ENCODE measurements at regions not wholly inside any gene's neighbourhood (a gene's known extent, or its start where the extent isn't known, plus 50 kb on each side); places are given as distances from the start of the nearest gene placed in this dataset.
"Not testable (repeated sequence)": the region's sequence is repeated elsewhere in the genome, so short reads cannot be mapped to it uniquely, and the experiment has no call there.

- CTCF ChIA-PET, result not testable (repeated sequence)
These were observed 460.4 kb upstream of the MKI67 start for GRCh38 chr10:128586599-128586998.

DNA sequence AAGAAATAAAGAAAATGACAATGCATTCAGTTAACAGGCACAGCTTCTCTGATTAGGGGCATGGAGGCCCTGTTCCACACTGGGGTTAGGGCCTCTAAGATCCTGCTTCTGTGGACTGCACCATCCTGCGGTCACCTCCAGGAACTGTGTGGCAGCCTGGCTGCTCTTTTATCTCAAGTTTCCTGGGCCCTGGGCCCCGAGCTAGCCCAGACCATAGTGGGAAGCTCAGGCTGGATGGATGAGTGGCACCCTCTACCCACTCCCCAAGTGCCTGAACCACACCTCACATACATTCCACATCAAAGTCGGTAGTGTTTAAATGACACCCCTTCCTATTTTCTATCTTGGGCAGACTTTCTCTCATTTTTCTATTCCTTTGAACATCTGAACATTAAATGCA lies 461.5 kb upstream of the MKI67 start:
- no peak for ATAC-seq
- ChIA-PET POLR2A (no interaction called here), CTCF (no interaction called here), RAD21 (ENCODE audit: low non-redundant PET in 1 of 2, low total read pairs in 2 of 2, uncharacterized antibody in 2 of 2, unreplicated experiment in 2 of 2) (no interaction called here)
- BruUV-seq (replicated peaks), result no TSS peak
- peaks cover 43% of the 10 kb centered on the region for H3K27me3 ChIP-seq (ENCODE audit: insufficient read depth, low read length)
- no peak overlapping the region for H3K4me2 ChIP-seq (ENCODE audit: low read length)
- H3K9me3 ChIP-seq (ENCODE audit: control insufficient read depth in 1 of 2, insufficient read depth in 1 of 2, low read depth in 1 of 2, low read length in 2 of 2), result no peaks in the 10 kb centered on the region
- no peaks in the 10 kb centered on the region for H3K4me1 ChIP-seq (ENCODE audit: control insufficient read depth in 1 of 2, insufficient read depth in 2 of 2, low read length in 2 of 2)
- no peaks in the 10 kb centered on the region for H3K9me2 ChIP-seq (ENCODE audit: insufficient read depth)
- H3K79me2 ChIP-seq (ENCODE audit: insufficient read depth, low read length), result no peaks in the 10 kb centered on the region
- DNase-seq (ENCODE audit: low read depth, low spot score), result no peak
- H2AFZ ChIP-seq (ENCODE audit: low read depth, low read length, poor library complexity, severe bottlenecking), result no peak overlapping the region
- no peak overlapping the region for H3K27ac ChIP-seq (ENCODE audit: low read depth, low read length)
- no peak for TF ChIP-seq CBX3 (IDR thresholded peaks at IDR 0.05; ENCODE audit: low read depth)
- TF ChIP-seq ZNF274 (IDR thresholded peaks at IDR 0.05; ENCODE audit: low read depth, low read length), result no peak
- TF ChIP-seq POLR2A (IDR thresholded peaks at IDR 0.05; ENCODE audit: borderline replicate concordance, extremely low read depth, insufficient read depth, insufficient read length), result no peak
- TF ChIP-seq CEBPB (IDR thresholded peaks at IDR 0.05; ENCODE audit: low read depth), result no peak
- TF ChIP-seq MAX (IDR thresholded peaks at IDR 0.05), result no peak
- no peak for TF ChIP-seq SP1 (IDR thresholded peaks at IDR 0.05; ENCODE audit: low read depth)
- TF ChIP-seq, protein P1, sequence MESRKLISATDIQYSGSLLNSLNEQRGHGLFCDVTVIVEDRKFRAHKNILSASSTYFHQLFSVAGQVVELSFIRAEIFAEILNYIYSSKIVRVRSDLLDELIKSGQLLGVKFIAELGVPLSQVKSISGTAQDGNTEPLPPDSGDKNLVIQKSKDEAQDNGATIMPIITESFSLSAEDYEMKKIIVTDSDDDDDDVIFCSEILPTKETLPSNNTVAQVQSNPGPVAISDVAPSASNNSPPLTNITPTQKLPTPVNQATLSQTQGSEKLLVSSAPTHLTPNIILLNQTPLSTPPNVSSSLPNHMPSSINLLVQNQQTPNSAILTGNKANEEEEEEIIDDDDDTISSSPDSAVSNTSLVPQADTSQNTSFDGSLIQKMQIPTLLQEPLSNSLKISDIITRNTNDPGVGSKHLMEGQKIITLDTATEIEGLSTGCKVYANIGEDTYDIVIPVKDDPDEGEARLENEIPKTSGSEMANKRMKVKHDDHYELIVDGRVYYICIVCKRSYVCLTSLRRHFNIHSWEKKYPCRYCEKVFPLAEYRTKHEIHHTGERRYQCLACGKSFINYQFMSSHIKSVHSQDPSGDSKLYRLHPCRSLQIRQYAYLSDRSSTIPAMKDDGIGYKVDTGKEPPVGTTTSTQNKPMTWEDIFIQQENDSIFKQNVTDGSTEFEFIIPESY (IDR thresholded peaks at IDR 0.05; ENCODE audit: extremely low read depth, insufficient replicate concordance, low read length), result no peak
- no peak for TF ChIP-seq FOSL1 (IDR thresholded peaks at IDR 0.05; ENCODE audit: low read depth)
- no peak for TF ChIP-seq SRF (IDR thresholded peaks at IDR 0.05; ENCODE audit: low read depth)
- no peak for TF ChIP-seq EZH2phosphoT487 (IDR thresholded peaks at IDR 0.05; ENCODE audit: borderline replicate concordance)
- no peak for TF ChIP-seq EZH2 (IDR thresholded peaks at IDR 0.05)
- TF ChIP-seq EGR1 (IDR thresholded peaks at IDR 0.05; ENCODE audit: low read depth), result no peak
- TF ChIP-seq POLR2AphosphoS5 (IDR thresholded peaks at IDR 0.05; ENCODE audit: low read depth, low read length), result no peak
- TF ChIP-seq, protein P2, sequence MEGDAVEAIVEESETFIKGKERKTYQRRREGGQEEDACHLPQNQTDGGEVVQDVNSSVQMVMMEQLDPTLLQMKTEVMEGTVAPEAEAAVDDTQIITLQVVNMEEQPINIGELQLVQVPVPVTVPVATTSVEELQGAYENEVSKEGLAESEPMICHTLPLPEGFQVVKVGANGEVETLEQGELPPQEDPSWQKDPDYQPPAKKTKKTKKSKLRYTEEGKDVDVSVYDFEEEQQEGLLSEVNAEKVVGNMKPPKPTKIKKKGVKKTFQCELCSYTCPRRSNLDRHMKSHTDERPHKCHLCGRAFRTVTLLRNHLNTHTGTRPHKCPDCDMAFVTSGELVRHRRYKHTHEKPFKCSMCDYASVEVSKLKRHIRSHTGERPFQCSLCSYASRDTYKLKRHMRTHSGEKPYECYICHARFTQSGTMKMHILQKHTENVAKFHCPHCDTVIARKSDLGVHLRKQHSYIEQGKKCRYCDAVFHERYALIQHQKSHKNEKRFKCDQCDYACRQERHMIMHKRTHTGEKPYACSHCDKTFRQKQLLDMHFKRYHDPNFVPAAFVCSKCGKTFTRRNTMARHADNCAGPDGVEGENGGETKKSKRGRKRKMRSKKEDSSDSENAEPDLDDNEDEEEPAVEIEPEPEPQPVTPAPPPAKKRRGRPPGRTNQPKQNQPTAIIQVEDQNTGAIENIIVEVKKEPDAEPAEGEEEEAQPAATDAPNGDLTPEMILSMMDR (IDR thresholded peaks at IDR 0.05 in 2 of 3, conservative IDR thresholded peaks at IDR 0.05 in 1 of 3; ENCODE audit: borderline replicate concordance in 1 of 3, insufficient read depth in 1 of 3, low read depth in 2 of 3, low read length in 2 of 3), result no peak
- no peak overlapping the region for H3K4me3 ChIP-seq (replicated peaks in 1 of 2; ENCODE audit: low read depth in 1 of 2, low read length in 2 of 2)
- no peaks in the 10 kb centered on the region; the same call in 1 of the 2 replicates for H4K20me1 ChIP-seq (ENCODE audit: insufficient read depth)
- no peaks in the 10 kb centered on the region for H3K36me3 ChIP-seq (ENCODE audit: control insufficient read depth in 1 of 2, insufficient read depth in 2 of 2, low read length in 2 of 2)
- intact Hi-C loops (cut with micrococcal nuclease), result no loop called here
- no peak overlapping the region for H3K9ac ChIP-seq (ENCODE audit: low read length)

More at GRCh38 chr10:128586599-128586998, 460.4 kb upstream of the MKI67 start:
- H3K36me3 ChIP-seq (ENCODE audit: control insufficient read depth in 1 of 2, insufficient read depth in 2 of 2, low read length in 2 of 2); RAD21 ChIA-PET (ENCODE audit: low non-redundant PET in 1 of 2, low total read pairs in 2 of 2, uncharacterized antibody in 2 of 2, unreplicated experiment in 2 of 2); H3K4me2 ChIP-seq (ENCODE audit: low read length); H3K4me1 ChIP-seq (ENCODE audit: control insufficient read depth in 1 of 2, insufficient read depth in 2 of 2, low read length in 2 of 2); H2AFZ ChIP-seq (ENCODE audit: low read depth, low read length, poor library complexity, severe bottlenecking); intact Hi-C loops (cut with micrococcal nuclease); H3K9me2 ChIP-seq (ENCODE audit: insufficient read depth); H3K79me2 ChIP-seq (ENCODE audit: insufficient read depth, low read length); DNase-seq (ENCODE audit: low read depth, low spot score); BruUV-seq (replicated peaks); H3K4me3 ChIP-seq (replicated peaks in 1 of 2; ENCODE audit: low read depth in 1 of 2, low read length in 2 of 2); H4K20me1 ChIP-seq (ENCODE audit: insufficient read depth); H3K9me3 ChIP-seq (ENCODE audit: control insufficient read depth in 1 of 2, insufficient read depth in 1 of 2, low read depth in 1 of 2, low read length in 2 of 2); ATAC-seq; H3K9ac ChIP-seq (ENCODE audit: low read length); POLR2A ChIA-PET; H3K27ac ChIP-seq (ENCODE audit: low read depth, low read length): not testable (repeated sequence)
- peaks cover 43% of the 10 kb centered on the region for H3K27me3 ChIP-seq (ENCODE audit: insufficient read depth, low read length)
